Fibroblast of lung (primary cell): ENCODE measurements at regions not wholly inside any gene's neighbourhood (a gene's known extent, or its start where the extent isn't known, plus 50 kb on each side); places are given as distances from the start of the nearest gene placed in this dataset.

Experiments used
- DNase-seq, 2 donors: peaks; one replicate each; pipeline versions ENCODE4 v3.0.0 to v3.0.0-alpha.2; 2010; ENCODE audit warnings: low read depth in 2 of 2
- H2AFZ ChIP-seq: 2 replicates; pipeline ENCODE4 v1.5.1; 2012; ENCODE audit warnings: low read length, control low read depth, inconsistent platforms
- H3K27ac ChIP-seq: 2 replicates; pipeline ENCODE4 v1.5.1; 2011; ENCODE audit warnings: low read length, control low read depth; ENCODE audit not compliant: insufficient read depth
- H3K27me3 ChIP-seq: 2 replicates; pipeline ENCODE4 v1.5.1; 2011; ENCODE audit warnings: mild to moderate bottlenecking, low read length; ENCODE audit not compliant: control insufficient read depth, insufficient read depth
- H3K36me3 ChIP-seq: 2 replicates; pipeline ENCODE4 v1.5.1; 2011; ENCODE audit warnings: low read length; ENCODE audit not compliant: control insufficient read depth, insufficient read depth
- H3K4me1 ChIP-seq: 2 replicates; pipeline ENCODE4 v1.5.1; 2011; ENCODE audit warnings: low read length; ENCODE audit not compliant: control insufficient read depth, insufficient read depth; ENCODE audit errors: extremely low read depth
- H3K4me2 ChIP-seq: 2 replicates; pipeline ENCODE4 v1.5.1; 2011; ENCODE audit warnings: low read length, control low read depth; ENCODE audit not compliant: insufficient read depth; ENCODE audit errors: extremely low read depth
- H3K4me3 ChIP-seq, 4 experiments: fragments of 200-600 bp in 1 of 4; sonication (generic) in 1 of 4; replicated peaks in 1 of 4; 2 replicates each; pipeline ENCODE4 v1.5.1; 2011 to 2016; ENCODE audit warnings: low read length in 4 of 4, low read depth in 3 of 4, mild to moderate bottlenecking in 3 of 4, control low read depth in 2 of 4, inconsistent platforms in 1 of 4, mixed read lengths in 1 of 4; ENCODE audit not compliant: insufficient read depth in 1 of 4; ENCODE audit errors: control extremely low read depth in 1 of 4
- H3K79me2 ChIP-seq: 2 replicates; pipeline ENCODE4 v1.5.1; 2012; ENCODE audit warnings: mild to moderate bottlenecking, low read length, inconsistent platforms; ENCODE audit not compliant: control insufficient read depth, insufficient read depth
- H3K9ac ChIP-seq: 2 replicates; pipeline ENCODE4 v1.5.1; 2011; ENCODE audit warnings: mild to moderate bottlenecking, low read length, control low read depth; ENCODE audit not compliant: insufficient read depth
- H3K9me3 ChIP-seq: 2 replicates; pipeline ENCODE4 v1.5.1; 2012; ENCODE audit warnings: low read depth, low read length; ENCODE audit not compliant: control insufficient read depth, insufficient read depth
- H4K20me1 ChIP-seq: 2 replicates; pipeline ENCODE4 v1.5.1; 2011; ENCODE audit warnings: low read length; ENCODE audit not compliant: control insufficient read depth, insufficient read depth; ENCODE audit errors: extremely low read depth
- CTCF ChIP-seq, 2 donors: IDR thresholded peaks in 1 of 2; conservative IDR thresholded peaks in 1 of 2; 1 replicate in 1 of 2; 2 replicates in 1 of 2; pipeline ENCODE4 v1.5.1; 2011 to 2012; ENCODE audit warnings: low read length in 2 of 2, control low read depth in 1 of 2, inconsistent platforms in 1 of 2, low read depth in 1 of 2, mild to moderate bottlenecking in 1 of 2
- EZH2 ChIP-seq: IDR thresholded peaks from 2 replicates; pipeline ENCODE4 v1.5.1; 2012; ENCODE audit warnings: low read length, control low read depth, mild to moderate bottlenecking; ENCODE audit errors: missing control alignments

DNA sequence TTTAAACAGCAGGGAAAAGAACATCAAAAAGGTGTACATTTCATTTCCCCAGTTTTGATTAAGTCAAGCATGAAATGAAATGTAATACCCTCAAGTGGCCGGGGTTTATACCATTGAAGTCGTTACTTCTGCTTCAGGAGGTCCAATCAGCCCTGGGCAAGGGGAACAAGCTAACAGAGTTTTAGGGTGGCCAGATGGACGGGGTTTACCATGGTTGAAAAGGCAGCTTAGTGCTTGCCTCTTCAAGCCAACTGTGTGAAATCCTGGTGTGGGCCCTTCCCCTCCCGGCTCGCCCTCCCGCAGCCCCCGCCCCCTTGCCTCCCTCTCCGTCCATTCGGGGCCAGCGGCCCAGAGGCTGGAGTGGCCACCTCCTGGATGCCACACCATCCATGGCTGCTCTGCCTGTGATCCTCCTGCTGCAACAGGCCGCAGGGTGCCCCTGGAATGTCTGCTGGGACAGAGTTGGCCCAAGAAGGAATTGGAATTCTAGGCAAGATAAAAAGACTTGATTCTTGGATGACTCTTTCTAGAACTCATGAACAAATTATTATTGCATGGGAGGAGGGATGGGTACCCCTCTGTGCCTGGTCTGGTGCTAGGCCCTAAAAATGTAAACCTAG lies 296.2 kb upstream of the IRX3 start:
- Histone ChIP-seq H3K79me2 (no peaks in the 10 kb centered on the region), H3K9ac (no peak overlapping the region), H3K27me3 (peaks cover 2% of the 10 kb centered on the region), H2AFZ (no peak overlapping the region), H3K36me3 (no peaks in the 10 kb centered on the region), H3K4me3 (no peak overlapping the region), H3K4me2 (no peak overlapping the region), H3K27ac (no peak overlapping the region), H3K9me3 (no peaks in the 10 kb centered on the region), H4K20me1 (no peaks in the 10 kb centered on the region), H3K4me1 (no peaks in the 10 kb centered on the region)
- TF ChIP-seq EZH2: no peak
- TF ChIP-seq CTCF (conservative IDR thresholded peaks at IDR 0.05 in 1 of 2, IDR thresholded peaks at IDR 0.05 in 1 of 2; ENCODE audit: low read depth in 1 of 2, low read length in 2 of 2): no peak
- no peak for DNase-seq

GRCh38 chr16:54579106-54579728 lies 292.6 kb upstream of the IRX3 start:
- H3K9ac ChIP-seq: no peak overlapping the region
- H4K20me1 ChIP-seq: no peaks in the 10 kb centered on the region
- no peak for DNase-seq
- no peak overlapping the region for H3K4me2 ChIP-seq
- H2AFZ ChIP-seq: no peak overlapping the region
- H3K9me3 ChIP-seq: no peaks in the 10 kb centered on the region
- H3K36me3 ChIP-seq: no peaks in the 10 kb centered on the region
- H3K4me1 ChIP-seq: no peaks in the 10 kb centered on the region
- no peak overlapping the region for H3K4me3 ChIP-seq
- TF ChIP-seq EZH2: no peak
- H3K27ac ChIP-seq: no peak overlapping the region
- H3K27me3 ChIP-seq: peaks cover 10% of the 10 kb centered on the region
- H3K79me2 ChIP-seq: no peaks in the 10 kb centered on the region

DNA sequence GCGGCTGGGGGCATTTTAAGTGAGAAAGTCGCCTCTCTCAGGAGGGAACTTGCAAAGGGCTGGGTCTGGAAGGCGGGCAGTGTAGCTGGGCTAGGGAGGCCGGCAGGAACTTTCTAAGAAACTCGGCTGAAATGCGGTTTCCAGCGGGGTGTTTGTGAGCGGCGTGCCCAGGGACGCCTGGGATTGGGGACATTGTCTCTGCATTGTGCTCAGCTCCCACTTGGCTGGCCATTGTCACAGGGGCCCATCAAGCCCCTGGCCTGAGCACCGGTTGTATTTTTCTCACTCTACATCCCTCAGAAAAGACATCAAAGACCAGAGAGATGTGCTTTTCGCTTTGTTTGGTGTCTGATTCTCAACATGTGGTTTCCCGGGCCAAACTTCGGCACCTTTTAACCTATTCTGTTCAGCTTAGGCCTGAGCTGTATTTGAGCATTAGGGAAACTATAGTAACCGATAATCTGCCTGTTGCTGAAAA lies 291.1 kb upstream of the IRX3 start:
- Histone ChIP-seq H3K9me3 (no peaks in the 10 kb centered on the region), H3K79me2 (no peaks in the 10 kb centered on the region), H3K4me3 (no peak overlapping the region), H3K36me3 (no peaks in the 10 kb centered on the region), H3K27ac (no peak overlapping the region), H3K4me2 (no peak overlapping the region), H2AFZ (no peak overlapping the region), H3K9ac (no peak overlapping the region), H3K27me3 (peaks cover 10% of the 10 kb centered on the region), H4K20me1 (no peaks in the 10 kb centered on the region), H3K4me1 (no peaks in the 10 kb centered on the region)
- no peak for DNase-seq
- TF ChIP-seq CTCF (conservative IDR thresholded peaks at IDR 0.05 in 1 of 2, IDR thresholded peaks at IDR 0.05 in 1 of 2; ENCODE audit: low read depth in 1 of 2, low read length in 2 of 2) (no peak), EZH2 (no peak)
